ENCODE measurements at regions not wholly inside any gene's neighbourhood (a gene's known extent, or its start where the extent isn't known, plus 50 kb on each side); places are given as distances from the start of the nearest gene placed in this dataset.

DNA sequence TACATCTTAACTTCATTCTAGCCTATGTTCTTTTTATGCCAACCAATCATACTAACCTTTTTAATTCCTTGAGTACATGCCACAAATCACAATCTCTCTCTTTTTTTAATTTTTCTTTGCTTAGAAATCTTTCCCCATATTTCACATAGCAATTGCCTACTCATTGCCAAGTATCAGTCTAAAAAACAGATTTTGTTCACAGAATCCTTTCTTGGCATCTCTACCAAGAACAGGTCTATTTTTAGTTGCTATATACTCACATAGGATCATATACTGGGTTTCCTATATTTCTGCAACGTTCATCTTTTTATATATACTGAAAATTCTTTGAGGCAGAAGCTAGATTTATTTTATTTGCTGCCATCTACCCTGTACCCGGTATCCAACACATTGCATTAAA lies 292.1 kb downstream of the GASK1B start:
- H3K4me1 ChIP-seq (ENCODE audit: control insufficient read depth in 4 of 4, insufficient read depth in 4 of 4, low read length in 3 of 4): no peaks in the 10 kb centered on the region
- no peaks in the 10 kb centered on the region for H3K9me3 ChIP-seq (ENCODE audit: control insufficient read depth in 4 of 4, low read length in 3 of 4)
- H3K36me3 ChIP-seq (ENCODE audit: control insufficient read depth in 4 of 4, insufficient read depth in 3 of 4, low read depth in 1 of 4, low read length in 3 of 4): no peaks in the 10 kb centered on the region
- 84% methylated on average over 2 of the region's 2 CpGs for WGBS
- H3K27ac ChIP-seq (ENCODE audit: low read depth in 1 of 2, low read length in 2 of 2): no peak overlapping the region
- H3K9ac ChIP-seq (ENCODE audit: low read depth in 1 of 2, low read length in 2 of 2): no peak overlapping the region
- no peak for DNase-seq (ENCODE audit: low spot score)
- no peaks in the 10 kb centered on the region for H3K27me3 ChIP-seq (ENCODE audit: control insufficient read depth in 4 of 4, insufficient read depth in 4 of 4, low read length in 3 of 4)
- H3K4me3 ChIP-seq (ENCODE audit: low read depth in 1 of 3, low read length in 3 of 3): no peak overlapping the region
- TF ChIP-seq HNF4A (conservative IDR thresholded peaks at IDR 0.05) (no peak), SP1 (IDR thresholded peaks at IDR 0.05) (no peak), EGR1 (IDR thresholded peaks at IDR 0.05; ENCODE audit: low read depth in 2 of 2) (no peak), FOXA2 (IDR thresholded peaks at IDR 0.05) (no peak), YY1 (IDR thresholded peaks at IDR 0.05) (no peak), RAD21 (IDR thresholded peaks at IDR 0.05) (no peak), NR2F2 (IDR thresholded peaks at IDR 0.05) (no peak), FOXA1 (IDR thresholded peaks at IDR 0.05) (no peak), JUND (IDR thresholded peaks at IDR 0.05) (no peak), TAF1 (conservative IDR thresholded peaks at IDR 0.05) (no peak), HNF4G (IDR thresholded peaks at IDR 0.05) (no peak), RXRA (IDR thresholded peaks at IDR 0.05) (no peak), GABPA (IDR thresholded peaks at IDR 0.05 in 1 of 2, conservative IDR thresholded peaks at IDR 0.05 in 1 of 2) (no peak)
- TF ChIP-seq, protein P1, sequence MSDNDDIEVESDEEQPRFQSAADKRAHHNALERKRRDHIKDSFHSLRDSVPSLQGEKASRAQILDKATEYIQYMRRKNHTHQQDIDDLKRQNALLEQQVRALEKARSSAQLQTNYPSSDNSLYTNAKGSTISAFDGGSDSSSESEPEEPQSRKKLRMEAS (IDR thresholded peaks at IDR 0.05): no peak
- TF ChIP-seq, protein P2, sequence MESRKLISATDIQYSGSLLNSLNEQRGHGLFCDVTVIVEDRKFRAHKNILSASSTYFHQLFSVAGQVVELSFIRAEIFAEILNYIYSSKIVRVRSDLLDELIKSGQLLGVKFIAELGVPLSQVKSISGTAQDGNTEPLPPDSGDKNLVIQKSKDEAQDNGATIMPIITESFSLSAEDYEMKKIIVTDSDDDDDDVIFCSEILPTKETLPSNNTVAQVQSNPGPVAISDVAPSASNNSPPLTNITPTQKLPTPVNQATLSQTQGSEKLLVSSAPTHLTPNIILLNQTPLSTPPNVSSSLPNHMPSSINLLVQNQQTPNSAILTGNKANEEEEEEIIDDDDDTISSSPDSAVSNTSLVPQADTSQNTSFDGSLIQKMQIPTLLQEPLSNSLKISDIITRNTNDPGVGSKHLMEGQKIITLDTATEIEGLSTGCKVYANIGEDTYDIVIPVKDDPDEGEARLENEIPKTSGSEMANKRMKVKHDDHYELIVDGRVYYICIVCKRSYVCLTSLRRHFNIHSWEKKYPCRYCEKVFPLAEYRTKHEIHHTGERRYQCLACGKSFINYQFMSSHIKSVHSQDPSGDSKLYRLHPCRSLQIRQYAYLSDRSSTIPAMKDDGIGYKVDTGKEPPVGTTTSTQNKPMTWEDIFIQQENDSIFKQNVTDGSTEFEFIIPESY (IDR thresholded peaks at IDR 0.05): no peak
- TF ChIP-seq, protein P3, sequence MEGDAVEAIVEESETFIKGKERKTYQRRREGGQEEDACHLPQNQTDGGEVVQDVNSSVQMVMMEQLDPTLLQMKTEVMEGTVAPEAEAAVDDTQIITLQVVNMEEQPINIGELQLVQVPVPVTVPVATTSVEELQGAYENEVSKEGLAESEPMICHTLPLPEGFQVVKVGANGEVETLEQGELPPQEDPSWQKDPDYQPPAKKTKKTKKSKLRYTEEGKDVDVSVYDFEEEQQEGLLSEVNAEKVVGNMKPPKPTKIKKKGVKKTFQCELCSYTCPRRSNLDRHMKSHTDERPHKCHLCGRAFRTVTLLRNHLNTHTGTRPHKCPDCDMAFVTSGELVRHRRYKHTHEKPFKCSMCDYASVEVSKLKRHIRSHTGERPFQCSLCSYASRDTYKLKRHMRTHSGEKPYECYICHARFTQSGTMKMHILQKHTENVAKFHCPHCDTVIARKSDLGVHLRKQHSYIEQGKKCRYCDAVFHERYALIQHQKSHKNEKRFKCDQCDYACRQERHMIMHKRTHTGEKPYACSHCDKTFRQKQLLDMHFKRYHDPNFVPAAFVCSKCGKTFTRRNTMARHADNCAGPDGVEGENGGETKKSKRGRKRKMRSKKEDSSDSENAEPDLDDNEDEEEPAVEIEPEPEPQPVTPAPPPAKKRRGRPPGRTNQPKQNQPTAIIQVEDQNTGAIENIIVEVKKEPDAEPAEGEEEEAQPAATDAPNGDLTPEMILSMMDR (IDR thresholded peaks at IDR 0.05; ENCODE audit: low read depth, low read length, missing input control): no peak
- TF ChIP-seq, protein P4, sequence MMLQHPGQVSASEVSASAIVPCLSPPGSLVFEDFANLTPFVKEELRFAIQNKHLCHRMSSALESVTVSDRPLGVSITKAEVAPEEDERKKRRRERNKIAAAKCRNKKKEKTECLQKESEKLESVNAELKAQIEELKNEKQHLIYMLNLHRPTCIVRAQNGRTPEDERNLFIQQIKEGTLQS (IDR thresholded peaks at IDR 0.05): no peak
- TF ChIP-seq, protein P5, sequence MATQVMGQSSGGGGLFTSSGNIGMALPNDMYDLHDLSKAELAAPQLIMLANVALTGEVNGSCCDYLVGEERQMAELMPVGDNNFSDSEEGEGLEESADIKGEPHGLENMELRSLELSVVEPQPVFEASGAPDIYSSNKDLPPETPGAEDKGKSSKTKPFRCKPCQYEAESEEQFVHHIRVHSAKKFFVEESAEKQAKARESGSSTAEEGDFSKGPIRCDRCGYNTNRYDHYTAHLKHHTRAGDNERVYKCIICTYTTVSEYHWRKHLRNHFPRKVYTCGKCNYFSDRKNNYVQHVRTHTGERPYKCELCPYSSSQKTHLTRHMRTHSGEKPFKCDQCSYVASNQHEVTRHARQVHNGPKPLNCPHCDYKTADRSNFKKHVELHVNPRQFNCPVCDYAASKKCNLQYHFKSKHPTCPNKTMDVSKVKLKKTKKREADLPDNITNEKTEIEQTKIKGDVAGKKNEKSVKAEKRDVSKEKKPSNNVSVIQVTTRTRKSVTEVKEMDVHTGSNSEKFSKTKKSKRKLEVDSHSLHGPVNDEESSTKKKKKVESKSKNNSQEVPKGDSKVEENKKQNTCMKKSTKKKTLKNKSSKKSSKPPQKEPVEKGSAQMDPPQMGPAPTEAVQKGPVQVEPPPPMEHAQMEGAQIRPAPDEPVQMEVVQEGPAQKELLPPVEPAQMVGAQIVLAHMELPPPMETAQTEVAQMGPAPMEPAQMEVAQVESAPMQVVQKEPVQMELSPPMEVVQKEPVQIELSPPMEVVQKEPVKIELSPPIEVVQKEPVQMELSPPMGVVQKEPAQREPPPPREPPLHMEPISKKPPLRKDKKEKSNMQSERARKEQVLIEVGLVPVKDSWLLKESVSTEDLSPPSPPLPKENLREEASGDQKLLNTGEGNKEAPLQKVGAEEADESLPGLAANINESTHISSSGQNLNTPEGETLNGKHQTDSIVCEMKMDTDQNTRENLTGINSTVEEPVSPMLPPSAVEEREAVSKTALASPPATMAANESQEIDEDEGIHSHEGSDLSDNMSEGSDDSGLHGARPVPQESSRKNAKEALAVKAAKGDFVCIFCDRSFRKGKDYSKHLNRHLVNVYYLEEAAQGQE (IDR thresholded peaks at IDR 0.05): no peak
